Nephron progenitor cell (in vitro differentiated cells): ENCODE measurements at regions not wholly inside any gene's neighbourhood (a gene's known extent, or its start where the extent isn't known, plus 50 kb on each side); places are given as distances from the start of the nearest gene placed in this dataset.

Source experiments
- DNase-seq: peaks from one replicate; pipeline ENCODE4 v3.0.0; 2021
- H3K27ac Mint-ChIP-seq: 2 replicates; pipeline ENCODE4 v1.8.0; 2021; ENCODE audit warnings: mild to moderate bottlenecking, moderate library complexity, mixed read lengths
- H3K27me3 Mint-ChIP-seq: 2 replicates; pipeline ENCODE4 v1.8.0; 2021; ENCODE audit warnings: mild to moderate bottlenecking, low read depth, mixed read lengths; ENCODE audit not compliant: poor library complexity
- H3K36me3 Mint-ChIP-seq: 2 replicates; pipeline ENCODE4 v1.8.0; 2021; ENCODE audit warnings: low read depth, mixed read lengths
- H3K4me1 Mint-ChIP-seq: 2 replicates; pipeline ENCODE4 v1.8.0; 2021; ENCODE audit warnings: mixed read lengths
- H3K4me3 Mint-ChIP-seq: 2 replicates; pipeline ENCODE4 v1.8.0; 2021; ENCODE audit warnings: mild to moderate bottlenecking, moderate library complexity, mixed read lengths
- H3K9me3 Mint-ChIP-seq: 2 replicates; pipeline ENCODE4 v1.8.0; 2021; ENCODE audit warnings: mild to moderate bottlenecking, moderate library complexity, mixed read lengths
- CTCF ChIP-seq: fragments of 200-600 bp; sonication (generic); IDR thresholded peaks from 2 replicates; pipeline ENCODE4 v1.5.0; 2021; ENCODE audit warnings: antibody characterized with exemption

GRCh38 chr5:135219868-135220267 lies 179.2 kb downstream of the MACROH2A1 start:
- Mint-ChIP-seq H3K27ac (no peak overlapping the region), H3K4me1 (peaks cover 13% of the 10 kb centered on the region)
- DNase-seq: no peak

GRCh38 chr5:135218790-135219568 lies 180.1 kb downstream of the MACROH2A1 start:
- H3K4me1 Mint-ChIP-seq: peaks cover 9% of the 10 kb centered on the region
- H3K9me3 Mint-ChIP-seq: no peaks in the 10 kb centered on the region
- no peaks in the 10 kb centered on the region for H3K36me3 Mint-ChIP-seq
- DNase-seq: no peak
- peaks cover 15% of the 10 kb centered on the region for H3K27me3 Mint-ChIP-seq
- H3K27ac Mint-ChIP-seq: no peak overlapping the region
- no peak overlapping the region for H3K4me3 Mint-ChIP-seq
- TF ChIP-seq CTCF: no peak

More at GRCh38 chr5:135219868-135220267, 179.2 kb downstream of the MACROH2A1 start:
- no peak for TF ChIP-seq CTCF
- H3K36me3 Mint-ChIP-seq: no peaks in the 10 kb centered on the region
- H3K4me3 Mint-ChIP-seq: no peak overlapping the region
- H3K27me3 Mint-ChIP-seq: peaks cover 15% of the 10 kb centered on the region
- H3K9me3 Mint-ChIP-seq: no peaks in the 10 kb centered on the region

- no peaks in the 10 kb centered on the region for H3K36me3 Mint-ChIP-seq
- no peak overlapping the region for H3K4me3 Mint-ChIP-seq
- TF ChIP-seq CTCF: no peak
- no peaks in the 10 kb centered on the region for H3K9me3 Mint-ChIP-seq
- H3K27me3 Mint-ChIP-seq: peaks cover 16% of the 10 kb centered on the region
- DNase-seq: no peak
- H3K27ac Mint-ChIP-seq: no peak overlapping the region
- peaks cover 14% of the 10 kb centered on the region for H3K4me1 Mint-ChIP-seq
Observed at GRCh38 chr5:135218486-135218755, 180.6 kb downstream of the MACROH2A1 start.

GRCh38 chr5:135217669-135218485 lies 181.2 kb downstream of the MACROH2A1 start:
- no peak overlapping the region for H3K4me3 Mint-ChIP-seq
- H3K9me3 Mint-ChIP-seq: no peaks in the 10 kb centered on the region
- peak; percentile 14 for TF ChIP-seq CTCF
- H3K27me3 Mint-ChIP-seq: peaks cover 14% of the 10 kb centered on the region
- H3K27ac Mint-ChIP-seq: no peak overlapping the region
- no peaks in the 10 kb centered on the region for H3K36me3 Mint-ChIP-seq
- peak; percentile 32 for DNase-seq
- H3K4me1 Mint-ChIP-seq: peaks cover 14% of the 10 kb centered on the region

GRCh38 chr5:135216471-135217343 lies 182.3 kb downstream of the MACROH2A1 start:
- no peak overlapping the region for H3K27ac Mint-ChIP-seq
- no peak for TF ChIP-seq CTCF
- DNase-seq: no peak
- H3K36me3 Mint-ChIP-seq: no peaks in the 10 kb centered on the region
- H3K27me3 Mint-ChIP-seq: peaks cover 14% of the 10 kb centered on the region
- H3K4me1 Mint-ChIP-seq: peaks cover 14% of the 10 kb centered on the region
- no peak overlapping the region for H3K4me3 Mint-ChIP-seq
- H3K9me3 Mint-ChIP-seq: no peaks in the 10 kb centered on the region
